GM12878 (cell line): ENCODE measurements at regions not wholly inside any gene's neighbourhood (a gene's known extent, or its start where the extent isn't known, plus 50 kb on each side); places are given as distances from the start of the nearest gene placed in this dataset.

Experiments
- ATAC-seq: fragments of 200-7000 bp; cut with Tn5 transposase; 3 replicates; pipeline ENCODE4 v1.9.1; 2020; ENCODE audit warnings: mild to moderate bottlenecking, moderate library complexity
- BruUV-seq: library from RNA; stranded (reverse); fragments of 400-500 nt; replicated peaks from 2 replicates; lab custom pipeline; 2021; lab: Mats Ljungman, UMichigan
- CTCF ChIA-PET: fragments of 300-600 bp; sonication (Branson Sonifier 250); formaldehyde crosslinking; extraction: SDS; loops from one replicate; lab custom pipeline; 2021; ENCODE audit warnings: inconsistent platforms; lab: Yijun Ruan, JAX
- POLR2A ChIA-PET: fragments of 350-600 bp; formaldehyde crosslinking; extraction: SDS; loops from one replicate; lab custom pipeline; 2021; ENCODE audit warnings: inconsistent platforms; lab: Charles Lee
- RAD21 ChIA-PET: fragments of 300-600 bp; sonication (Branson Sonifier 250); formaldehyde crosslinking; loops from one replicate; lab custom pipeline; 2023; ENCODE audit warnings: antibody characterized with exemption; ENCODE audit not compliant: unreplicated experiment; lab: Charles Lee
- SMC1A ChIA-PET: fragments of 300-600 bp; sonication (Branson Sonifier 250); formaldehyde crosslinking; loops from one replicate; lab custom pipeline; 2023; ENCODE audit not compliant: unreplicated experiment, uncharacterized antibody; lab: Charles Lee
- DNase-seq: peaks from one replicate; pipeline ENCODE4 v3.0.0-alpha.2; 2011; ENCODE audit warnings: low read depth, low spot score
- FAIRE-seq: peaks from 3 replicates; lab custom pipeline; 2011; peaks lifted over from hg19 to GRCh38; lab: Jason Lieb, UNC
- H2AFZ ChIP-seq: 2 replicates; pipeline ENCODE4 v1.6.0; 2011; ENCODE audit warnings: low read depth, low read length, control low read depth; ENCODE audit not compliant: control insufficient read depth
- H3K27ac ChIP-seq: 2 replicates; pipeline ENCODE4 v1.5.1; 2011; ENCODE audit warnings: control low read depth; ENCODE audit not compliant: control insufficient read depth, insufficient read depth
- H3K27me3 ChIP-seq, 2 experiments: replicated peaks in 1 of 2; 2 replicates each; pipeline versions ENCODE4 v1.6.0 to v1.6.1; 2011; ENCODE audit warnings: low read length in 1 of 2; ENCODE audit not compliant: control insufficient read depth in 2 of 2, insufficient read depth in 2 of 2
- H3K36me3 ChIP-seq, 2 experiments: 2 replicates each; pipeline ENCODE4 v1.5.1; 2011; ENCODE audit warnings: low read length in 1 of 2; ENCODE audit not compliant: control insufficient read depth in 2 of 2, insufficient read depth in 2 of 2
- H3K4me1 ChIP-seq: 2 replicates; pipeline ENCODE4 v1.6.1; 2011; ENCODE audit warnings: mild to moderate bottlenecking, low read length, moderate library complexity, mixed read lengths; ENCODE audit not compliant: control insufficient read depth, insufficient read depth
- H3K4me2 ChIP-seq: 2 replicates; pipeline ENCODE4 v1.6.0; 2011; ENCODE audit warnings: control low read depth; ENCODE audit not compliant: control insufficient read depth, insufficient read depth
- H3K4me3 ChIP-seq: fragments of 200-600 bp; sonication (generic); 2 replicates; pipeline ENCODE4 v1.5.1; 2016
- H3K79me2 ChIP-seq: 2 replicates; pipeline ENCODE4 v1.6.0; 2011; ENCODE audit warnings: low read length; ENCODE audit not compliant: control insufficient read depth, insufficient read depth
- H3K9ac ChIP-seq: 2 replicates; pipeline ENCODE4 v1.8.0; 2011; ENCODE audit warnings: low read length, control low read depth, mixed read lengths; ENCODE audit not compliant: control insufficient read depth, insufficient read depth
- H3K9me3 ChIP-seq: replicated peaks from 3 replicates; pipeline ENCODE4 v1.5.1; 2011; ENCODE audit warnings: mild to moderate bottlenecking, low read length; ENCODE audit not compliant: control insufficient read depth, insufficient read depth
- H4K20me1 ChIP-seq: 2 replicates; pipeline ENCODE4 v1.6.0; 2011; ENCODE audit not compliant: control insufficient read depth, insufficient read depth
- HSF1 ChIP-seq: fragments of 150-350 bp; IDR thresholded peaks from 2 replicates; pipeline ENCODE4 v1.6.1; 2014; ENCODE audit warnings: mild to moderate bottlenecking, low read depth, low read length
- IKZF1 ChIP-seq: fragments of 450-650 bp; conservative IDR thresholded peaks from 2 replicates; pipeline ENCODE4 v1.6.1; 2017; ENCODE audit warnings: antibody characterized with exemption, mild to moderate bottlenecking
- TBL1XR1 ChIP-seq: IDR thresholded peaks from 2 replicates; pipeline ENCODE4 v1.6.1; 2012; ENCODE audit warnings: low read depth, low read length, improper control_type of control experiment
- ZBTB40 ChIP-seq: fragments of 450-650 bp; IDR thresholded peaks from 2 replicates; pipeline ENCODE4 v1.6.1; 2016; ENCODE audit warnings: mild to moderate bottlenecking, moderate library complexity, borderline replicate concordance
- in situ Hi-C: fragments of 300-500 bp; cut with MboI; formaldehyde crosslinking; loops from 9 replicates; pipeline ENCODE4 v1.14.3; 2018; ENCODE audit warnings: mixed read lengths
- intact Hi-C: fragments of 100-400 bp; cut with micrococcal nuclease; formaldehyde crosslinking; loops from one replicate; pipeline ENCODE4 v1.14.2; 2022; ENCODE audit not compliant: unreplicated experiment

GRCh38 chr4:138858419-138858818 is 157.2 kb upstream of the NOCT start:
- Histone ChIP-seq H3K36me3 (no peaks in the 10 kb centered on the region), H3K9ac (no peak overlapping the region), H3K4me3 (no peak overlapping the region), H3K9me3 (no peaks in the 10 kb centered on the region), H2AFZ (no peak overlapping the region), H3K79me2 (no peaks in the 10 kb centered on the region), H3K27ac (no peak overlapping the region), H3K4me1 (no peaks in the 10 kb centered on the region)
- POLR2A ChIA-PET: no interaction called here
- RAD21 ChIA-PET: no interaction called here
- in situ Hi-C loops (no loop called here), intact Hi-C loops (no loop called here)
- CTCF ChIA-PET: no interaction called here
- no peak for ATAC-seq
- SMC1A ChIA-PET: no interaction called here
- FAIRE-seq: no peak
- no peak for TF ChIP-seq IKZF1
- no peak for TF ChIP-seq HSF1
- TF ChIP-seq ZBTB40: 0 out of 2 replicates have a peak, but pooled peaks have one; percentile 29
- no peak for TF ChIP-seq TBL1XR1
- TF ChIP-seq, all 136 proteins: peak for 1
- BruUV-seq: no TSS peak
- Histone ChIP-seq H4K20me1 (no peaks in the 10 kb centered on the region), H3K4me2 (no peak overlapping the region), H3K27me3 (no peaks in the 10 kb centered on the region)
- DNase-seq: no peak
